HG03378 (cell line): ENCODE measurements at regions not wholly inside any gene's neighbourhood (a gene's known extent, or its start where the extent isn't known, plus 50 kb on each side); places are given as distances from the start of the nearest gene placed in this dataset.

Source experiments
- ATAC-seq: cut with Tn5 transposase; IDR thresholded peaks from one replicate; pipeline ENCODE4 v1.9.1; 2021; ENCODE audit warnings: mild to moderate bottlenecking, moderate library complexity; ENCODE audit not compliant: unreplicated experiment

- ATAC-seq: no peak
These were observed 50.5 kb upstream of the LRRC1 start for GRCh38 chr6:53744321-53744720.

GRCh38 chr6:53741034-53741823 lies 53.6 kb upstream of the LRRC1 start:
- no peak for ATAC-seq

- no peak for ATAC-seq
These were observed 57.1 kb upstream of the LRRC1 start for GRCh38 chr6:53737746-53738145.

- ATAC-seq: no peak
These were observed 58.9 kb upstream of the LRRC1 start for GRCh38 chr6:53735896-53736295.

GRCh38 chr6:53734473-53735299 lies 60.1 kb upstream of the LRRC1 start:
- ATAC-seq: no peak

GRCh38 chr6:53731866-53732636 lies 62.8 kb upstream of the LRRC1 start:
- ATAC-seq: no peak

- ATAC-seq: no peak
These were observed 64.0 kb upstream of the LRRC1 start for GRCh38 chr6:53730767-53731166.

- ATAC-seq: peak; percentile 55
These were observed 63.1 kb upstream of the KLHL31 start for GRCh38 chr6:53728570-53729194.

GRCh38 chr6:53727748-53728147 lies 62.2 kb upstream of the KLHL31 start:
- no peak for ATAC-seq

- peak; percentile 74 for ATAC-seq
These were observed 60.4 kb upstream of the KLHL31 start for GRCh38 chr6:53725791-53726575.

- no peak for ATAC-seq
These were observed 58.9 kb upstream of the KLHL31 start for GRCh38 chr6:53724501-53724900.

- ATAC-seq: no peak
These were observed 57.8 kb upstream of the KLHL31 start for GRCh38 chr6:53723331-53723730.

- ATAC-seq: no peak
These were observed 56.2 kb upstream of the KLHL31 start for GRCh38 chr6:53721766-53722165.

- peak; percentile 98 for ATAC-seq
These were observed 53.3 kb upstream of the KLHL31 start for GRCh38 chr6:53718597-53719460.

GRCh38 chr6:53717566-53717965 lies 52.0 kb upstream of the KLHL31 start:
- no peak for ATAC-seq

- no peak for ATAC-seq
These were observed 49.9 kb upstream of the KLHL31 start for GRCh38 chr6:53715434-53715833.
